ENCODE measurements at regions not wholly inside any gene's neighbourhood (a gene's known extent, or its start where the extent isn't known, plus 50 kb on each side); places are given as distances from the start of the nearest gene placed in this dataset.

- TF ChIP-seq CTCF (IDR thresholded peaks at IDR 0.05), result peak; percentile 21; the same call in 1 of the 2 replicates
- no peak for TF ChIP-seq POLR2AphosphoS5 (IDR thresholded peaks at IDR 0.05; ENCODE audit: low read depth, low read length)
Measured at GRCh38 chr15:38724827-38725226, 160.2 kb upstream of the RASGRP1 start.

All from Panc1 (cell line).